ENCODE measurements at regions not wholly inside any gene's neighbourhood (a gene's known extent, or its start where the extent isn't known, plus 50 kb on each side); places are given as distances from the start of the nearest gene placed in this dataset.

DNA sequence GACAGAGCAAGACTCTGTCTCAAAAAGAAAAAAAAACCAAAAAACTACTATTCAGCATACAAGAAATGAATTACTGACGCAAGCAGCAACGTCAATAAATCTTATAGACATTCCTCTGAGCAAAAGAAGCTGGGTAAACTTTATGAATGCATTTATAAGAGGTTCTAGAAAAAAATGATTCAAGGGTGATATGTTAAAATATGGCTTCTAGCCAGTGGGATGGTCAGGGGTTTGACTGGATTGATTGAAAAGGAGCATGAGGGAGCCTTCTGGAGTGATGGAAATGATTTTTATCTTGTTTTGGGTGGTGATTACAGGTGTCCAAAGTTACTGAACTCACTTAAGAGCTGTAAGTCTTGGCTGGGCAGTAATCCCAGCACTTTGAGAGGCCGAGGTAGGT lies 64.9 kb upstream of the SALL4 start (continued):
- no peak for TF ChIP-seq SP1 (IDR thresholded peaks at IDR 0.05; ENCODE audit: low read depth, low read length)
- no peak for TF ChIP-seq TEAD4 (IDR thresholded peaks at IDR 0.05; ENCODE audit: low read depth, low read length)
- TF ChIP-seq HDAC2 (IDR thresholded peaks at IDR 0.05; ENCODE audit: borderline replicate concordance in 1 of 2, low read depth in 2 of 2, low read length in 2 of 2) = no peak

Measured in H1 (cell line).